ENCODE measurements at regions not wholly inside any gene's neighbourhood (a gene's known extent, or its start where the extent isn't known, plus 50 kb on each side); places are given as distances from the start of the nearest gene placed in this dataset.

- no peak for DNase-seq (ENCODE audit: low spot score)
- Histone ChIP-seq H3K9ac (ENCODE audit: low read depth in 1 of 2, low read length in 2 of 2) (no peak overlapping the region), H3K27ac (ENCODE audit: low read depth in 1 of 2, low read length in 2 of 2) (no peak overlapping the region), H3K4me3 (ENCODE audit: low read depth in 1 of 3, low read length in 3 of 3) (no peak overlapping the region), H3K36me3 (ENCODE audit: control insufficient read depth in 4 of 4, insufficient read depth in 3 of 4, low read depth in 1 of 4, low read length in 3 of 4) (no peaks in the 10 kb centered on the region), H3K9me3 (ENCODE audit: control insufficient read depth in 4 of 4, low read length in 3 of 4) (no peaks in the 10 kb centered on the region), H3K27me3 (ENCODE audit: control insufficient read depth in 4 of 4, insufficient read depth in 4 of 4, low read length in 3 of 4) (no peaks in the 10 kb centered on the region), H3K4me1 (ENCODE audit: control insufficient read depth in 4 of 4, insufficient read depth in 4 of 4, low read length in 3 of 4) (no peaks in the 10 kb centered on the region)
- no peak for TF ChIP-seq FOXA1 (IDR thresholded peaks at IDR 0.05)
- WGBS = 50% methylated on average over 6 of the region's 6 CpGs
These were observed 159.8 kb upstream of the MTPN start for GRCh38 chr7:136136906-136137454.

GRCh38 chr7:136134503-136134902, 157.3 kb upstream of the MTPN start:
- no peaks in the 10 kb centered on the region for H3K36me3 ChIP-seq (ENCODE audit: control insufficient read depth in 4 of 4, insufficient read depth in 3 of 4, low read depth in 1 of 4, low read length in 3 of 4)
- no peak overlapping the region for H3K4me3 ChIP-seq (ENCODE audit: low read depth in 1 of 3, low read length in 3 of 3)
- H3K9me3 ChIP-seq (ENCODE audit: control insufficient read depth in 4 of 4, low read length in 3 of 4) = no peaks in the 10 kb centered on the region
- no peaks in the 10 kb centered on the region for H3K27me3 ChIP-seq (ENCODE audit: control insufficient read depth in 4 of 4, insufficient read depth in 4 of 4, low read length in 3 of 4)
- no peak for TF ChIP-seq ATF3 (IDR thresholded peaks at IDR 0.05)
- no peak for TF ChIP-seq GABPA (IDR thresholded peaks at IDR 0.05 in 1 of 2, conservative IDR thresholded peaks at IDR 0.05 in 1 of 2)
- no peak for TF ChIP-seq SP1 (IDR thresholded peaks at IDR 0.05)
- no peak for TF ChIP-seq MAX (IDR thresholded peaks at IDR 0.05)
- no peak for TF ChIP-seq FOXA1 (IDR thresholded peaks at IDR 0.05)
- TF ChIP-seq HNF4A (conservative IDR thresholded peaks at IDR 0.05) = no peak
- no peak for TF ChIP-seq REST (IDR thresholded peaks at IDR 0.05)
- no peak for TF ChIP-seq YY1 (IDR thresholded peaks at IDR 0.05)
- no peak for TF ChIP-seq RXRA (IDR thresholded peaks at IDR 0.05)
- no peak for TF ChIP-seq ZBTB33 (IDR thresholded peaks at IDR 0.05)
- TF ChIP-seq JUND (IDR thresholded peaks at IDR 0.05) = no peak
- TF ChIP-seq HNF4G (IDR thresholded peaks at IDR 0.05) = no peak
- no peak for TF ChIP-seq RAD21 (IDR thresholded peaks at IDR 0.05)
- no peak for TF ChIP-seq EGR1 (IDR thresholded peaks at IDR 0.05; ENCODE audit: low read depth in 2 of 2)
- no peak for TF ChIP-seq NR2F2 (IDR thresholded peaks at IDR 0.05)
- no peak for TF ChIP-seq FOXA2 (IDR thresholded peaks at IDR 0.05)
- no peak for DNase-seq (ENCODE audit: low spot score)
- H3K27ac ChIP-seq (ENCODE audit: low read depth in 1 of 2, low read length in 2 of 2) = no peak overlapping the region
- H3K9ac ChIP-seq (ENCODE audit: low read depth in 1 of 2, low read length in 2 of 2) = no peak overlapping the region
- WGBS = 82% methylated on average over 3 of the region's 3 CpGs
- no peaks in the 10 kb centered on the region for H3K4me1 ChIP-seq (ENCODE audit: control insufficient read depth in 4 of 4, insufficient read depth in 4 of 4, low read length in 3 of 4)

Data from liver (tissue), 7 donors.